Epithelial cell of proximal tubule (primary cell): ENCODE measurements at regions not wholly inside any gene's neighbourhood (a gene's known extent, or its start where the extent isn't known, plus 50 kb on each side); places are given as distances from the start of the nearest gene placed in this dataset.

Source experiments
- DNase-seq: peaks from one replicate; pipeline ENCODE4 v3.0.0-alpha.2; 2011; ENCODE audit warnings: low read depth
- H3K4me3 ChIP-seq: 2 replicates; pipeline ENCODE4 v1.5.1; 2011; ENCODE audit warnings: low read depth, mild to moderate bottlenecking, low read length
- CTCF ChIP-seq: conservative IDR thresholded peaks from 2 replicates; pipeline ENCODE4 v1.5.1; 2012; ENCODE audit warnings: low read depth, mild to moderate bottlenecking, low read length

DNA sequence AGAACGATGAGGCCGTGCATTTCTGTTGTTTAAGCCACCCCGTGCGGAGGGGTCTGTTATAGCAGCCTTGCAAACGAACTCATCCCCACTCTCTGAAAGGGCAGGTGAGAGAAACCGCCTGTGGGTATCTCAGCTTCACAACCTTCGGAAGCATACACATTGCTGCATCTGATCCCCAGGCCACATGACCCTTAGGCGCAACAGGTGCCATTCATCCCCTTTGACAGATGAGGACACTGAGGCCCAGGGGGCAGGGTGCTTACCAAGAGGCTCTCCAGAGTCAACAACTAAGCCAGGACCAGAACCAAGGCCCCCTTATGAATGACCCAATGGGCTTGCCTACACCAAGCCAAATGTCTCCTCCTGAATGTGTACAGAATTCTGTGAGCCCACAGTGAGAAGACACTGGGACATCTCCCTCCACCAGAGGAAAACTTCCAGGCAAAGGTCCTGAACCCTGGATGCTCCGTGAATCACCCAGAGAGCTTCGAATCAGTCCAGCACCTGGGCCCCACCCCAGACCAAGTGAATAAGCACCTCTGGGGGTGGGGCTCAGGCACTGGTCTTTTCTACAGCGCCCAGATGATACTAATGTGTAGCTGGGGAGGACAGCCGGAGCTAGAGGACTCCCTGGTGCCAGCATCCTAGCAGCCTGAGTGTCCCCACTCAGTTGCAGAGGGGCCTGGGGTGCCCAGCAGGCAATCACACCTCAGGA lies 83.2 kb downstream of the BUD13 start:
- no peak for DNase-seq
- no peak for TF ChIP-seq CTCF
- H3K4me3 ChIP-seq = no peak overlapping the region

GRCh38 chr11:116688202-116688540 lies 84.6 kb downstream of the BUD13 start:
- TF ChIP-seq CTCF = no peak
- H3K4me3 ChIP-seq = no peak overlapping the region
- DNase-seq = no peak

- DNase-seq = no peak
- H3K4me3 ChIP-seq = no peak overlapping the region
- TF ChIP-seq CTCF = no peak
These were observed 85.2 kb downstream of the BUD13 start for GRCh38 chr11:116687458-116688201.

DNA sequence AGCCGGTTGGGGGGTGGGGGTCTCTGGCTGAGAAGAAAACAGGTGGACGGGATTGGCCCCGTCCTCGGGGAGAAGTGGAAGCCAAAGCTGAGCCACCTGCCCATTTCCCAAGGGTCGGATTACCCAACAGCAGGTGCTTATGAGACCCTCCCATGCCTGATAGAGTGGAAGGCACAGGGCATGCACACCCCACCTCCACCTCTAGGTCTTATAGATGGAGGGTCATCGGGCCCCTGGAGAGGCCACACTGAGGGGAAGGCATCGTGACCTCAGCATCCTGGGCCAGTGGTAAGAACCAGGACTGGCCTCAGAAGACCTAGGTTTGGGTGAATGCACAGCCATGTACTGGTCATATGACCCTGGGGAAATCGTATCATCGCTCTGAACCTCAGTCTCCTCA lies 85.9 kb downstream of the BUD13 start:
- no peak for TF ChIP-seq CTCF
- DNase-seq = no peak
- H3K4me3 ChIP-seq = no peak overlapping the region

DNA sequence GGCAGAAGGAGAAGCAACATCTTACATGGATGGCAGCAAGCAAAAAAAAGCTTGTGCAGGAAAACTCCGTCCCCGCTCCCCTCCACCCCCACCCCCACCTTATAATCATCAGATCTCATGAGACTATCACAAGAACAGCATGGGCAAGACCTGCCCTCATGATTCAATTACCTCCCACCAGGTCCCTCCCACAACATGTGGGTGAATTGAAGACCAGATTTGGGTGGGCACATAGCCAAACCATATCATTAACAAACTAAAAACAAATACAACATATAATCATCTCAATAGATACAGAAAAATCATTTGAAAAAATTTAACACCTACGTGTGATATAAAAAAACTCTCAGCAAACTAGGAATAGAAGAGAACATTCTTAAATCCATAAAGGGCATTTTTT lies 88.8 kb downstream of the BUD13 start:
- no peak overlapping the region for H3K4me3 ChIP-seq
- no peak for DNase-seq
- no peak for TF ChIP-seq CTCF

- H3K4me3 ChIP-seq = no peak overlapping the region
- no peak for TF ChIP-seq CTCF
- DNase-seq = no peak
These were observed 92.2 kb downstream of the BUD13 start for GRCh38 chr11:116680349-116681125.
